ENCODE measurements at regions not wholly inside any gene's neighbourhood (a gene's known extent, or its start where the extent isn't known, plus 50 kb on each side); places are given as distances from the start of the nearest gene placed in this dataset.

- Histone ChIP-seq H3K27ac (ENCODE audit: poor library complexity, severe bottlenecking) (no peak overlapping the region), H3K4me3 (ENCODE audit: severe bottlenecking) (no peak overlapping the region), H3K36me3 (ENCODE audit: low read depth) (no peaks in the 10 kb centered on the region), H3K27me3 (ENCODE audit: insufficient read depth, poor library complexity, severe bottlenecking) (peaks cover 11% of the 10 kb centered on the region), H3K4me1 (ENCODE audit: insufficient read depth, poor library complexity, severe bottlenecking) (no peaks in the 10 kb centered on the region), H3K9me3 (ENCODE audit: severe bottlenecking) (no peaks in the 10 kb centered on the region)
- ATAC-seq (ENCODE audit: low read depth) (no peak), DNase-seq (ENCODE audit: low spot score) (no peak)
- no peak for TF ChIP-seq CTCF (IDR thresholded peaks at IDR 0.05; ENCODE audit: poor library complexity, severe bottlenecking)
Observed at GRCh38 chr4:184950926-184951325, 67.4 kb upstream of the HELT start.

GRCh38 chr4:184951668-184952160 is 66.6 kb upstream of the HELT start:
- H3K27ac ChIP-seq (ENCODE audit: poor library complexity, severe bottlenecking): no peak overlapping the region
- no peaks in the 10 kb centered on the region for H3K4me1 ChIP-seq (ENCODE audit: insufficient read depth, poor library complexity, severe bottlenecking)
- H3K36me3 ChIP-seq (ENCODE audit: low read depth): no peaks in the 10 kb centered on the region
- TF ChIP-seq CTCF (IDR thresholded peaks at IDR 0.05; ENCODE audit: poor library complexity, severe bottlenecking): no peak
- no peaks in the 10 kb centered on the region for H3K9me3 ChIP-seq (ENCODE audit: severe bottlenecking)
- H3K4me3 ChIP-seq (ENCODE audit: severe bottlenecking): no peak overlapping the region
- ATAC-seq (ENCODE audit: low read depth): no peak
- DNase-seq (ENCODE audit: low spot score): no peak
- H3K27me3 ChIP-seq (ENCODE audit: insufficient read depth, poor library complexity, severe bottlenecking): peaks cover 8% of the 10 kb centered on the region

- no peak for TF ChIP-seq CTCF (IDR thresholded peaks at IDR 0.05; ENCODE audit: poor library complexity, severe bottlenecking)
- DNase-seq (ENCODE audit: low spot score): no peak
- no peak overlapping the region for H3K4me3 ChIP-seq (ENCODE audit: severe bottlenecking)
- ATAC-seq (ENCODE audit: low read depth): no peak
- no peaks in the 10 kb centered on the region for H3K9me3 ChIP-seq (ENCODE audit: severe bottlenecking)
- no peaks in the 10 kb centered on the region for H3K36me3 ChIP-seq (ENCODE audit: low read depth)
- H3K27me3 ChIP-seq (ENCODE audit: insufficient read depth, poor library complexity, severe bottlenecking): peaks cover 8% of the 10 kb centered on the region
- H3K4me1 ChIP-seq (ENCODE audit: insufficient read depth, poor library complexity, severe bottlenecking): no peaks in the 10 kb centered on the region
- H3K27ac ChIP-seq (ENCODE audit: poor library complexity, severe bottlenecking): no peak overlapping the region
Observed at GRCh38 chr4:184952522-184952921, 65.8 kb upstream of the HELT start.

- H3K27ac ChIP-seq (ENCODE audit: poor library complexity, severe bottlenecking): no peak overlapping the region
- H3K27me3 ChIP-seq (ENCODE audit: insufficient read depth, poor library complexity, severe bottlenecking): peaks cover 4% of the 10 kb centered on the region
- H3K4me3 ChIP-seq (ENCODE audit: severe bottlenecking): no peak overlapping the region
- ATAC-seq (ENCODE audit: low read depth) (no peak), DNase-seq (ENCODE audit: low spot score) (no peak)
- no peaks in the 10 kb centered on the region for H3K4me1 ChIP-seq (ENCODE audit: insufficient read depth, poor library complexity, severe bottlenecking)
- no peaks in the 10 kb centered on the region for H3K36me3 ChIP-seq (ENCODE audit: low read depth)
- TF ChIP-seq CTCF (IDR thresholded peaks at IDR 0.05; ENCODE audit: poor library complexity, severe bottlenecking): no peak
- no peaks in the 10 kb centered on the region for H3K9me3 ChIP-seq (ENCODE audit: severe bottlenecking)
Observed at GRCh38 chr4:184953421-184953945, 64.8 kb upstream of the HELT start.

GRCh38 chr4:184953971-184954370 is 64.3 kb upstream of the HELT start:
- Histone ChIP-seq H3K27me3 (ENCODE audit: insufficient read depth, poor library complexity, severe bottlenecking) (peaks cover 4% of the 10 kb centered on the region), H3K4me3 (ENCODE audit: severe bottlenecking) (no peak overlapping the region), H3K9me3 (ENCODE audit: severe bottlenecking) (no peaks in the 10 kb centered on the region), H3K27ac (ENCODE audit: poor library complexity, severe bottlenecking) (no peak overlapping the region), H3K4me1 (ENCODE audit: insufficient read depth, poor library complexity, severe bottlenecking) (no peaks in the 10 kb centered on the region), H3K36me3 (ENCODE audit: low read depth) (no peaks in the 10 kb centered on the region)
- TF ChIP-seq CTCF (IDR thresholded peaks at IDR 0.05; ENCODE audit: poor library complexity, severe bottlenecking): no peak
- ATAC-seq (ENCODE audit: low read depth): no peak
- no peak for DNase-seq (ENCODE audit: low spot score)

Measured in RWPE2 (cell line).